PFSK-1 (cell line): ENCODE measurements at regions not wholly inside any gene's neighbourhood (a gene's known extent, or its start where the extent isn't known, plus 50 kb on each side); places are given as distances from the start of the nearest gene placed in this dataset.

Experiments
- FOXP2 ChIP-seq: optimal IDR thresholded peaks from 2 replicates; pipeline ENCODE3; 2011; ENCODE audit warnings: borderline replicate concordance, control low read depth, inconsistent platforms; ENCODE audit not compliant: insufficient read depth; ENCODE audit errors: extremely low read length, extremely low read depth
- POLR2AphosphoS5 ChIP-seq: IDR thresholded peaks from 2 replicates; pipeline ENCODE4 v1.6.1; 2012; ENCODE audit warnings: low read depth, mild to moderate bottlenecking, control low read depth, low read length, moderate library complexity
- SIN3A ChIP-seq: IDR thresholded peaks from 2 replicates; pipeline ENCODE4 v1.6.1; 2012; ENCODE audit warnings: mild to moderate bottlenecking, low read length, moderate library complexity, borderline replicate concordance; ENCODE audit not compliant: insufficient read depth
- TAF1 ChIP-seq: IDR thresholded peaks from 2 replicates; pipeline ENCODE4 v1.6.1; 2012; ENCODE audit warnings: low read length, control low read depth, borderline replicate concordance; ENCODE audit not compliant: insufficient read depth
- TF ChIP-seq, protein P1 (sequence below), 2 experiments: IDR thresholded peaks; 2 replicates each; pipeline versions ENCODE4 v1.6.1 to v1.8.0; 2011 to 2012; ENCODE audit warnings: low read depth in 2 of 2, low read length in 2 of 2, control low read depth in 1 of 2, inconsistent platforms in 1 of 2, mild to moderate bottlenecking in 1 of 2, moderate library complexity in 1 of 2; ENCODE audit not compliant: insufficient read depth in 1 of 2

DNA sequence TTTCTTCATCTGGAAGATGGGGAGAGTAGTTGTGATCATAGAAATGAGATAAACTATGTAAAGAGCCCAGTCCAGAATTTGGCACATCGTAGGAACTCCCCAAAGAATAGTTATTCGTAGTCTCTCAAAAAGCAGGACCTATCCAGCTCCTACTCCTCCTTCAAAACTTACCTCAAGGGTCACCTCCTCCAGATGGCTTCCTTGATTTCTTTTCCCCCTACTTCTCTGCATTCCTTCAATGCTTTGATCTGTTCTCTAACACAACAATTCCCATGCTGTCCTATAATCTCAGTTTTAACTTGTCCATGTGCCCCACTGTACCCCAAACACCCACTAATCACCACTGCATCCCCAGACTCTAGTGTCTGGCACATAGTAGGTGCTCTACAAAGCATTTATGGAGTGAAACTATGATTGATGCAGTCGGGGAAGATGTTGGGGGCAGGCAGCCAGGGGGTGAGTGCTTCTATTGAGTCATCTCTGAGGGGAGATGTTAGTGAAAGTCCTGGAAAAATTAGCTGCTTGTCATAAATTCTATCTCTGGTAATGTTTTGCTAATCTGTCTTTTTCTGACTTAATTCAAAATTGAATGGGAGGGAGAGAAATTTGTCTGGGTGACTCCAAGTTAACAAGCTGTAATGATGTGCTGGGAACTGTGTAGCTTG, 181.3 kb upstream of the KCNG1 start:
- TF ChIP-seq SIN3A (no peak), FOXP2 (no peak), TAF1 (no peak), POLR2AphosphoS5 (no peak)
- TF ChIP-seq, protein P1, sequence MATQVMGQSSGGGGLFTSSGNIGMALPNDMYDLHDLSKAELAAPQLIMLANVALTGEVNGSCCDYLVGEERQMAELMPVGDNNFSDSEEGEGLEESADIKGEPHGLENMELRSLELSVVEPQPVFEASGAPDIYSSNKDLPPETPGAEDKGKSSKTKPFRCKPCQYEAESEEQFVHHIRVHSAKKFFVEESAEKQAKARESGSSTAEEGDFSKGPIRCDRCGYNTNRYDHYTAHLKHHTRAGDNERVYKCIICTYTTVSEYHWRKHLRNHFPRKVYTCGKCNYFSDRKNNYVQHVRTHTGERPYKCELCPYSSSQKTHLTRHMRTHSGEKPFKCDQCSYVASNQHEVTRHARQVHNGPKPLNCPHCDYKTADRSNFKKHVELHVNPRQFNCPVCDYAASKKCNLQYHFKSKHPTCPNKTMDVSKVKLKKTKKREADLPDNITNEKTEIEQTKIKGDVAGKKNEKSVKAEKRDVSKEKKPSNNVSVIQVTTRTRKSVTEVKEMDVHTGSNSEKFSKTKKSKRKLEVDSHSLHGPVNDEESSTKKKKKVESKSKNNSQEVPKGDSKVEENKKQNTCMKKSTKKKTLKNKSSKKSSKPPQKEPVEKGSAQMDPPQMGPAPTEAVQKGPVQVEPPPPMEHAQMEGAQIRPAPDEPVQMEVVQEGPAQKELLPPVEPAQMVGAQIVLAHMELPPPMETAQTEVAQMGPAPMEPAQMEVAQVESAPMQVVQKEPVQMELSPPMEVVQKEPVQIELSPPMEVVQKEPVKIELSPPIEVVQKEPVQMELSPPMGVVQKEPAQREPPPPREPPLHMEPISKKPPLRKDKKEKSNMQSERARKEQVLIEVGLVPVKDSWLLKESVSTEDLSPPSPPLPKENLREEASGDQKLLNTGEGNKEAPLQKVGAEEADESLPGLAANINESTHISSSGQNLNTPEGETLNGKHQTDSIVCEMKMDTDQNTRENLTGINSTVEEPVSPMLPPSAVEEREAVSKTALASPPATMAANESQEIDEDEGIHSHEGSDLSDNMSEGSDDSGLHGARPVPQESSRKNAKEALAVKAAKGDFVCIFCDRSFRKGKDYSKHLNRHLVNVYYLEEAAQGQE (IDR thresholded peaks at IDR 0.05; ENCODE audit: insufficient read depth in 1 of 2, low read depth in 2 of 2, low read length in 2 of 2): no peak

DNA sequence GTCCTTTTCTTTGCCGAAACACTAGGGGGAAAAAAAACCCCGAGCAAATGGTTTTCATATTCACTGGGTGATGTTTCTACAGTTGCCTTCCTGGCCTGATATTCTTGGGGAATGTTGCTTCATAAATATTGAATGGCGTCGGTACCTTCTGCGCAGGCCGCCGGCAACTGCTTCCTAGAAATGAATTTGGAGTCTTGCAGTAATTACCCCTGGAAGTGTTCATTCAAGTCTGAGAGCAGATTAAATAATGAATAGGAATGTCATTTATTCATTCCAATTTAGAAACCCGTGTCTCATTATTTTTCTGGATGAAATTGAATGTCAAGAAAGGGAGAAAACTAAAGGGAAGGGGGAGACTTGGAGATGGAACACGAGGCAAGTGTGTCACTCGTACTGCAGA, 179.4 kb upstream of the KCNG1 start:
- no peak for TF ChIP-seq TAF1
- no peak for TF ChIP-seq SIN3A
- no peak for TF ChIP-seq FOXP2
- no peak for TF ChIP-seq POLR2AphosphoS5
- TF ChIP-seq, protein P1 (IDR thresholded peaks at IDR 0.05; ENCODE audit: insufficient read depth in 1 of 2, low read depth in 2 of 2, low read length in 2 of 2): no peak

DNA sequence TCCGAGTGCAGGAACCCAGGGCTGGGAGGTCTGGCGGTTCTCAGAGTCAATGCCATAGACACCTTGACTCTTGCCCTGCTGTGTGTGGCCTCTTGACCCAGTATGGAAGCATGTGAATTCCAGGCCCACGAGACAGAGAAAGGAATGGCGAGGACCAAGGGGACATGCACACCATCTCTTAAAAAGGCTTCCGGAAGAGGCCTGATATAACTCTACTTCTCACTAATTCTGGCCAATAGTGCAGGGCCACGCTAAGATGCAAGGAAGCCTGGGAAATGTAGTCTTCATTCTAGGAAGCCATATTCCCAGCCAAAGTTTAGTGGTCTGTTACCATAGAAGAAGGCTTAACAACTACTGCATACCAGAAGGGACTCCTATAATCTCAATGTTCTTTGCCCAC, 177.0 kb upstream of the KCNG1 start:
- TF ChIP-seq FOXP2: no peak
- TF ChIP-seq, protein P1 (IDR thresholded peaks at IDR 0.05; ENCODE audit: insufficient read depth in 1 of 2, low read depth in 2 of 2, low read length in 2 of 2): no peak

DNA sequence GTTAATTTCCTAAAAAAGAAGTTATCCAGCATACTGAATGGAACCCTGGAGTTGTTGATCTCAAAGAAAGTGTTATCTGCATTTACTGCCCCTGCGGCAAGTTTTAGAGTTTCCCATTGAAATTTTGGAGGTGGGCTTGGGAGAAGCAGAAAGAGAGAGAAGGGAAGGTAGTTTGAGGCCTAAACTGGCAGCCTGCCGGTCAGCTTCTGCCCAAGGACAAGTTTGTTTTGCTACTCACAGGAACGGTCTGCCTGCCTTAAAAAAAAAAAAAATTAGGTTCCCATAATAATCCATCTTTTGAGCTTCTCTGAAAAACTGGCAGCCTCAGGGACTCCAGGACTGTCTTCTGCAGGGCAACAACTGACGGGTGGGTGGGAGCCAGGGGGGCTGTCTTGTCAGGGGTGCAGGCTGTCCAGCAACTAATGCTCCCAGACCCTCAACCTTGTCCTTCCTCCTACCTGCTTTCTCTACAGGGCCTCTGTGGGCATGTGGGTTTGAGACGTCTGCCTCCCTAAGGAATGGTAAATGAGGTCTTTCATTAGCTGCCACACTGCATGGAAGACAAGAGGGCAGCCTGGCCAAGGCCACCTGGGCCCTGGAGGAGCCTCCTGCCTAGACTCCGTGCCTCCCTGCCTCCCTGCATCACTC, 176.1 kb upstream of the KCNG1 start:
- TF ChIP-seq FOXP2: no peak
- TF ChIP-seq TAF1: no peak
- TF ChIP-seq, protein P1 (IDR thresholded peaks at IDR 0.05; ENCODE audit: insufficient read depth in 1 of 2, low read depth in 2 of 2, low read length in 2 of 2): no peak
- TF ChIP-seq SIN3A: no peak
- no peak for TF ChIP-seq POLR2AphosphoS5
